NCI-H2196 treated with DMSO at 0.1 percent for 48 hours (cell line): ENCODE measurements at regions not wholly inside any gene's neighbourhood (a gene's known extent, or its start where the extent isn't known, plus 50 kb on each side); places are given as distances from the start of the nearest gene placed in this dataset.

Source experiments
- DNase-seq: peaks from one replicate; lab custom pipeline; 2025; ENCODE audit not compliant: unreplicated experiment; lab: John Stamatoyannopoulos, UW

DNA sequence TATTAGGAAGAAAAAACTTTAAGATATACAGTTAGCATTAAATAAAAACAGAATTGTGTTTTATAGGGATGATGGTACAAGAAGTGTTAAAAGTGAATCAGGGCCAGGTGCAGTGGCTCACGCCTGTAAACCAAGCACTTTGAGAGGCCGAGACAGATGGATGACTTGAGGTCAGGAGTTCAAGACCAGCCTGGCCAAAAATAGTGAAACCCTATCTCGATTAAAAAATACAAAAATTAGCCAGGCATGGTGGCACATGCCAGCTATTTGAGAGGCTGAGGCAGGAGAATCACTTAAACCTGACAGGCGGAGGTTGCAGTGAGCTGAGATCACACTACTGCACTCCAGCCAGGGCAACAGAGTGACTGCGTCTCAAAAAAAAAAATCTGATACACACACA lies 282.9 kb upstream of the ATP10B start:
- no peak for DNase-seq

DNA sequence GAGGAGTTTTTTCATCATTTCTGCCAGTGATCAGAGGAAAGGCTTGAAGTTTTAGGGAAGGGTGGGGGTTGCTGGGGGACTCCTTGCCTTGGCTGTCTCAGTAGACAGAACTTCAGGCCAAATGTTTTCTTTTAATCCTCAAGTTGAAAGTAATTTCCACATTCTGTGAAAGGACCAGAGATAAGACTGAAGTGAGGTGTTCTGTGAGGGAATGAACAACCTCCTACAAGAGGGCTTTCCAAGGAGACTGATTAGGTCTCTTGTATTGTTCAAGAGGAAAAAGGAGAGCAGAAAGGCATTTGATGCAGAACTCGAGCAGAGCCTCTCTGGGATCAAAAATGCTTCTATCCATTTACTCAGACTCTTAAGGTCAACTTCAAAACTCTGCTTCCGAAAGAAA lies 282.1 kb upstream of the ATP10B start:
- no peak for DNase-seq

DNA sequence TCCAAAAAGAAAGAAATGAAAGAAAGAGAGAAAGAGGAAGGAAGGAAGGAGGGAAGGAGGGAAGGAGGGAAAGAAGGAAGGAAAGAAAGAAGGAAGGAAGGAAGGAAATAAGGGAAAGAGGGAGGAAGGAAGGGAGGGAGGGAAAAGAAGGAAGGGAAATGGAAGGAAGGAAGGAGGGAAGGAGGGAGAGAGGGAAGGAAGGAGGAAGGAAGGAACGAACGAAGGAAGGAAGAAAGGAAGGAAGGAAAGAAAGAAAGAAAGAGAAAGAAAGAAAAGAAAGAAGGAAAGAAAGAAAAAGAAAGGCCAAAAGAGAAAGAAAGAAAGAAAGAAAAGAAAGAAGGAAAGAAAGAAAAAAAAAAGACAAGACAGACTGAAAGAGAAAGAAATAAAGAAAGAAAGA lies 263.9 kb upstream of the ATP10B start:
- no peak for DNase-seq

DNA sequence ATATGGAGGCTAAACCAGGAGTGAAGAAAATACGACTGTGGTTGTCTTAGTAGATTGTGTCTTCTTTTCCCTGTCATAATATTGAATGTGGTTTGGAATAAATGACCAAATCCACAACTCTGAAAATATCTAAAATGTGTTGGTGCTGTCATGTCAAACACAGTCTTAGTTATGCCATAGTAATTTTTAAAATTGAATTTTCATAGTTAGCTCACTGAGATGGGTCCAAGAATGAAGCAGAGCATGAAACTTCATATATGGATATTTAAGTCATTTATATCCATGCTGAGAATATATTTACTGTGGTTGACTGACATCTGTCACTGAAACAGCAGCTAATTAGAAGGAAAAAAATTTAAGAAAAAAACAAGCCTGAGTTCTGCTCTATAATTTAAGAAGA lies 260.4 kb upstream of the ATP10B start:
- no peak for DNase-seq

DNA sequence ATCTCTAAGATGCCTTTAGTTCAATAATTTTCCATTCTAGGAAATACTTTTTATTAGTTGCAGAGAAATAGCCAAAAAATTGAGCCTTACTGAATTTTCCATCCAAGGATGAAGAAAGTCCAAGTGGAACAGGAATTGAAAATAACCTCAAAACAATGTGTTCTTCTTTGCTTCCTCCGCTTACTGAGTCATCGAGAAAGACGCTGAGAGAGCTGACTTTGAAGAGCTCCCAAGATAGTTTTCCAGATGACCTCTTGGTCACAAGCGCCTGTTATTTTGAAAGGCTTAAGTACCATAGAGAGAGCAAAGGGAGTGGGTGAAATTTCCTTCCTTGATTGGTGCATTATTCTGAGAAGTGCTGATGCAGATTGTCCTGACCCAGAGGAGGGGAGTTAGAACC lies 253.5 kb upstream of the ATP10B start:
- no peak for DNase-seq

DNA sequence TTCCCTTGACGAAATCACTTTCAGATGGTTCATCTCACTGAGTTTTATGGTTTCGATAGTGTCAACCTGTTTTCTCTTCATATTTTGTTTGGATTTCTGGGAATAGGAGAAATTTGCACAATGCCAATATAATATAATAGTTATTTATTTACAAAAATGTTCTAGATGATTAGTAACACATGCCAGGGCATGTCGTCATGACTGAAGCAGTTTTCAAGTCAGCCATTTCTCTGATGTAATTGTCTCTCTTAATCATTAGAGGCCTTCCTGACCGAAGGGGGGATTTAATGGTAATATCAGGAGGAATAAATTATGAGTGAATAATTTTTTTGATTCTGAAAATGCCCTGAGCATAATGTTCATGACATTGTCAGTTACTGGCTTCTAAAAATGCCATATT lies 246.5 kb upstream of the ATP10B start:
- DNase-seq = no peak

DNA sequence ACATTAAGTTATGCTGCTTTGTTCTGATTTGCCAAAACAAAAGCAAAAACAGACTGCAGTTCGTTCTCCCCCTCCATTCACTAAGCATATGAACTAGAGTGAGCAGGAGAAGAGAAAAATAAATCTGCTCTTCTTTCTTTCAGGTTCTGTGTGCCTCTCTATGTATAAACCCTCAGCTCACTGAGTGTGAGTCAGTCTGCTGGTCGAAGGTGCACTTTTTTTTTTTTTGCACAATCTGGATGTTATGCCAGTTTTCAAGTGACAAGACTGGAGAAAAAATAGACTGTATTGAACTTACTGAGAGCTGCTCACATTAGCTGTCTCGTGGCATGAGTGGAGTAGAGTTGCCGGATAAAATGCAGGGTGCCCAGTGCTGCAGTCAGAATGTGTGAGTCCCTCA lies 244.6 kb upstream of the ATP10B start:
- DNase-seq = no peak

DNA sequence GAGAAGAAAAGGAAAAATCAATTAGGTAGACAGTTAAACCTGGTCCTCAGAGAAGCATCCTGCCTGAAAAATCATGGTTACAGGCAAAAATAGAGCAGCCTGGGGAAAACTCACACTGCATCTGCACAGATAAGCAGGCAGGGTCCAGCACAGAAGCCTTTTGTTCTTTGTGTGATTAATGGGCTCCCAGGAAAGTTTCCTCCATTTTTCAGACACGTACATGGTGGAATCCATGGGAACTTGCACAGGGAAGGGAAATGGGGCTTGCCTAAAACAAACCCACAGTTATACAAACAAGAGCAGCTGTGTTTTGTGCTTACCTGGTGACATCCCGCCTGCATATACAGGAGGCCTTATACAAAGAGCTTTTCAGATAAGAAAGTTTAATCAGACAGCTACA lies 243.9 kb upstream of the ATP10B start:
- DNase-seq = no peak

DNA sequence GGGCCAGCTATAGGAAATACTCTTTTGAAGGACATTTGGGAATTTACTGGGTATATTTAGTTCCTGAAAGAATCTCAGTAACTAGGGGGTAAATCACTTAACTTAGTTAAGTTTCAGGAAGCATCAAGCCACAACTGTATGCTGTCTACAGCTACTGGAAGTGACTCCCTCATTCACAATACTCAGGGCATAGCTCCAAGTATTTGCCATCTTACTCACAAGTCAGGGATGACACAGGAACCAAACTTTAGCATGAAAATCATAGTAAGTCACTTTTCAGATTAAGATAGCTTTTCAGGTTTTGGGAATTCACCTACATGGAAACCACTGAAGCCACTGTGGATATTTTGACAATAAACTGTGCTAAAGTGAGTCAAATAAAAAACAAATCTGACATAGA lies 242.4 kb upstream of the ATP10B start:
- no peak for DNase-seq

DNA sequence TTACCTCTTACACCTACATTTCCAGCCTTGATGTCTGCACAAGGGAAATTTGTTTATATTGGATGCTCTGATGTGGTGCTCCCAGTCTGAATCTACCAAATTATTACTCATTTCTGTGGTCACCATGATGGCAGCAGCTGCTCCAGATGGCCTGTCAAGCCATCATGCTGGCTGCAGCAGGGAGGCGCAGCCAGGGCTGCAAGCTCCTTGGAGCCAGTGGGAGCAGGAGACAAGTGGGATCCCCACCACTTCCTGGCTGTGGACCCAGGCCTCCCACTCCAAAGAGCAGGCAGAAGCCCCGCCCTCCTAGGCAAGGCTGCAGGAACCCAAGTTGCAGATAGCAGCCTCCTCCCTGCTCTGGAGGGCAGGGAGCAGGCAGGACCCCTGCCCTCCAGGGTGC lies 241.1 kb upstream of the ATP10B start:
- no peak for DNase-seq

DNA sequence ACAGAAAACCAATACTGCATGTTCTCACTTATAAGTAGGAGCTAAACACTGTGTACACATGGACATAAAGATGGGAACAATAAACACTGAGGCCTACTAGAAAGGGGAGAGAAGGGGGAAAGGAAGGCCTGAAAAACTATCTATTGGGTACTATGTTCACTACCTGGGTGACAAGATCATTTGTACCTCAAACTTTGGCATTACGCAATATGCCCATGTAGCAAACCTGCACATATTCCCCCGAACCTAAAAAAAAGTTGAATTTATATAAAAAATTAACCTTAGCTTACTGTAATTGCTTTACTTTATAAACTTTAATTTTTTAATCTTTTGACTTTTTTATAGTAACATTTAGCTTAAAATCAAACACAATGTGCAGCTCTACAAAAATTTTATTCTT lies 237.6 kb upstream of the ATP10B start:
- no peak for DNase-seq

DNA sequence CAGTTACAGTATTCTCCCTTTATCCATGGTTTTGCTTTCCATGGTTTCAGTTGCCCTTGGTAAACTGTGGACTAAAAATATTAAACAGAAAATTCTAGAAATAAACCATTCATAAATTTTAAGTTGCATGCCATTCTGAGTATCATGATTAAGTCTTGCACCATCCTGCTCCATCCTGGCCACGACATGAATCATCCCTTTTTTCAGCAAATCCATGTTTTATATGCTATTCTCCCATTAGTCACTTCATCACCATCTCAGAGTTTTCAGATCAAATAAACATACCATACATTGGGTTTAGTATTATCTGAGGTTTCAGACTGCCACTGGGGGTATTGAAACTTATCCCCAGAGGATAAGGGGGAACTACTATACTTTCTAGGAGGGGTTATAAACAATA lies 234.4 kb upstream of the ATP10B start:
- DNase-seq = no peak

DNA sequence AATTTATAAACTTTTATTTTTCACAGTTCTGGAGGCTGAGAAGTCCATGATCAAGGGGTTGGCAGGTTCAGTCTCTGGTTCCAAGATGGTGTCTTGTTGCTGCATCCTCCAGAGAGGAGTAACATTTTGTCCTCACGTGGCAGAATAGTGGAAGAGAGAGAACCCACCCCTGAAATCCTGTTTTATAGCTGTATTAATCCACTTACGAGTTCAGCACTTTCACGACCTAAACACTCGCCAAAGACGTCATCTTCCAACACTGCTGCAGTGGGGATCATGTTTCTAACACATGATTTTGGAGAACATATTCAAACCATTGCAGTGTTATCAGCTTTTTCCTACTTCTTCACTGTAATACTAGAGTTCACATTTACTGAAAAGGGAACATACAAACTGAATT lies 233.0 kb upstream of the ATP10B start:
- DNase-seq = no peak

DNA sequence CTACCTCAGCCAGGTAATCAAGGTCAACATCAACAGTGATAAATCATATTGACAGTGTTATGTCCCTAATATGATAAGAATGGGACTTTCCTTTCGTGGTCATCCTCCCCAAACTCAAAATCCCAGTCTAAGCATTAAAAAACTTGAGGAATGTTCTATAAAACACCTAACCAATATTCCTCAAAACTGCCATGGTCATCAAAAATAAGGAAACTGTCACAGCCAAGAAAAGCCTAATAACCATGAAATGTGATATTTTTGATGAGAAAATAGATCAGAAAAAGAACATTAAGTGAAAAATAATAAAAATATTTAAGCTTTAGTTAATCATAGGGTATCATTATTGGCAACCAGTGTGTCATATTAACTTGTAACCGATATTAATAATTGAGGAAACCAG lies 232.1 kb upstream of the ATP10B start:
- DNase-seq = no peak

DNA sequence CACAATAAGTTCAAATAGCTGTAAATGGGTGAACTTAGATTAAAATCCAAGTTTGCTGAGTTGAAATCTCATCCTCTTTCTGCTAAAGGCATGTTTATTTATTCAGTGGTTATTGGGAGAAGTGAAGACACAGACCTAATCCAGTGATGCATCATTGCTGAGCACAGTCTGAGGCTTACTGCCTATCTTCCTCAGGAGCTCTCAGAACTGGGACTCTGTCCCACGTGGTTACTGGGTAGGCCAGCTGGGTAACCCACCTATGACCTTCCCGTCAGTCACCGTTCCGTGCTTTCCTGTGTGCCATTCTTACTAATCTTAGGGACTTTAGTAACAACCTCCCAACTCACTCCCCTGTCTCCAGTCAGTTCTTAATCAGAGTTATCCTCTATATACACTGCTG lies 226.8 kb upstream of the ATP10B start:
- DNase-seq = no peak

DNA sequence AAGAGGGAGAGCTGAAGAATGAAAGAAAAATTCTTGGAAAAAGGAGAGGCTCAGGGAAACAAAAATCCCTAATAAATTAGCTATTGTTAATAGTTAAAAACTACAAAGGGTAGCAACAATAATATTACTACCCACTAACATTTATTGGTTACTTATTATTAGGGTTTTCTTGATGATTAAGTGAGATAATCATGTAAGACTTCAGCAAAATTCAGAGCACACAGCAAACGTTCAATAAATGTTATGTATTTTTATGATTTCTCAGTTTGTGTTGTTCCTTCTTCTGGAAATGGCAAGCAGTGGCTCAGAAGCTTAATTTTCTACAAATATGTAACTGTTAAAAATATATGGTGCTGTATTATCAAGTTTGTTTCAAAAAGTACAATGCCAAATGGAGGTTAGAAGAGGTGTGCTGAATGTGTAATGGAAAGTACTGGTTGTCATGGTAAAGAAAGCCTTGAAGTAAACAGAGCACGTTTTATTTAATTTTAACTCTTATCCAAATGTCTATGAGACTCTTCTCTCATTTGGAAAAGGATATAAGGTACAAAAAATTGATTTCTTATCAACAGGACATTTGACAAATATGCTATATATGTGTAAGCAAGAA lies 226.0 kb upstream of the ATP10B start:
- DNase-seq = no peak

DNA sequence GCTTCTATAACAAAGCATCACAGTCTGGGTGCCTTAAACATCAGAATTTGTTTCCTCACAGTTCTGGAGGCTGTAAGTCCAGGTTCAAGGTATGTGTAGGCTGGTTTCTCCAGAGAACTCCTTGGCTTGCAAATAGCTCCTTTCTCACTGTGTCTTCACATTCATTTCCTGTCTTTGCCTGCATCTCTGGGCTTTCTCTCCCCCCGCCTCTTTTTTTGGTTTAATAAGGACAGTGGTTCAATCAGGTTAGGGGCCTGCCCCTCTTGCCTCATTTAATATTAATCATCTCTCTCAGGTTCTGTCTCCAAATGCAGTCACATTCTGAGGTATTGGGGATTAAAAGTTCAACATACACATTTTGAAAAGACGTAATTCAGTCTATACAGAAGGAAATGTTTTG lies 225.5 kb upstream of the ATP10B start:
- no peak for DNase-seq

DNA sequence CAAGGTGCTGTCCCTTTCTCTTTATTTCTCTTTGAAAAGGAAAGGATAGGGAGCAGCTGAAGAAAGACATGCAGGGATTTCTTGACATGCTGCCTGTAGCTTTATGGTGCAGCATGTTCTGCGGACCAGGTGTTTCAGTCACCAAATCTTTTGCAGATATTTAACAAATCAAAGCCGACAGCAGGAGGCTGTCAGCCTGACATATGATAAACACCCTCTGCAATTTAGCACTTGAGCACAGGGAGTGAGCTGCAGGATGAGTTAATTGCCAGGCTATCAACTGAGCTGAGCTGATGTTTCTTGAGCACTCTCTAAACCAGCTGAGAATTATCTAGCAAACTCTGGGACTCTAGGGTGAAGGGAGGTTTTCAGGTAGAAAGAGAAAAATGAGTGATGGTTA lies 212.8 kb upstream of the ATP10B start:
- DNase-seq = no peak

DNA sequence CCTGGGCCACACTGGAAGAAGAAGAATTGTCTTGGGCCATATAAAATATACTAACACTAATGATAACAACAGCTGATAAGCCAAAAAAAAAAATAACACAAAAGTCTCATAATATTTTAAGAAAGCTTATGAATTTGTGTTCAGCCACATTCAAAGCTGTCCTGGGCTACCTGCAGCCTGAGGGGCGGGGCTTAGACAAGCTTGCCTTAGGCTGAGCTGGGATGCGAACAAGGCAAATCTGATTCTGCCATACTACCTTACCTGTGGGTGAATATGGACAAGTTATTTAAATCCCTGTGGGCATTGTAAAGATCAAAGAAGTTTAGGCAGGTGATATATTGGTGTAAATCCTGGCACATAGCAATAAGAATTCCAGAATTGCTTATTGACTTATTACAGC lies 212.3 kb upstream of the ATP10B start:
- no peak for DNase-seq

DNA sequence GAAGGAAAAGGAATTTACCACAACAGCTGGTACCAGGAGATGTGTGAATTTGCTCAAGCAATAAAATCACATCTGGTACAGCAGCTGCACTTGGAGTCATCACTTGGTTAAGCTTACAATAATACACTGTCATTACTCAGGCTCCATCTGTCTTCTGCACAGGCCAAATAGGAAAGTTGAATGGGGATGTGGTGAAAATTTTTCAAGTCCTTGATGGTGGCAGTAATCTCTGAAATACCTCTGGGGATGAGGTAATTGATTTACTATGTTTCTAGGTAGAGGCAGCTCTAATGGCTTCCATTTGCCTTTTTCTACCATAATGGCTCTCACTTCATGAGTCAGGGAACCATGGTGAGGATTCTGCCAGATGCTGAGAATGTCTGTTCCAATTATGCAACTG lies 206.8 kb upstream of the ATP10B start:
- DNase-seq = no peak

DNA sequence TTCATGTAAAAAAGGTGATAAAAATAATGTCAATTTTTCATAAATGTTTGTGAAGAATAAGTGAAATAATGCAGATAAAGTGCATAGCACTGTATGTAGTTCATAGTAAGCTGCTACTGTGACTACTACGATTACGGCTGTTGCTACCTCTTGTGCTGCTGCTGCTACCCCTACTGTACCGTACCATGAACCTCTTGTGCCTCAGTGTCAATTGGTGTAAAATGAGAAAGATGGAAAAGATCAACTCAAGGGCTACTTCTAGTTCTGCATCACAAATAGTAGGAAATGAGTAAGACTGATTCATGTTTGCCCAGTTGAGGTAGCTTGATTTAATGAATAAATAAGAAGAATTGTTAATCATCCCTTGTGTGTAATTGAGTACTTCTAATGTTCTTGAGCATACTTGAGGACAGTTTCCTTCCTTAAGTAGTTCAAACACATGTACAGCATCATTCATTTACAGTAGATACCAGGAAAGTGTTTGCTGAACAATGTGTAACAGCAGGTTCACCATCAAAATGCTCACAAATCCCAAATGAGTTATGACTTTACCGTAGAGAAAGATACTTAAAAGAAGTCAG lies 200.0 kb upstream of the ATP10B start:
- no peak for DNase-seq

DNA sequence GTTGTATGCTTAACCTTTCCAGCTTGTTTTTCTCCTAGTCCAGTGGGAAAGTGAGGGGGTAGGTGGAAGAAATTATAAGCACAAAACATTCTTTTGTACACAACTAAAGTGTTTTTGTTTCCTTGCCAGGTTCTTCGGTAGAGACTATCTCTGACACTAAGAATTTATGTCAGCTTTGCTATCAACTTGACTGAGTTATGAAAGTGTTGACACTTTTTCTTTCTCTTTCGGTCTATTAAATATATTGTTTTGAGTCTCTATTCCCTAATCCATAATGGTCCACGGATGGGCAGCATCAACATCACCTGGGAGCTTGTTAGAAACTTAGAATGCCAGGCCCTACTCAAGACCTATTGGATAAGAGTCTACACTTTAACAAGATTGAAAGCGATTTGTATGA lies 195.0 kb upstream of the ATP10B start:
- DNase-seq = no peak

DNA sequence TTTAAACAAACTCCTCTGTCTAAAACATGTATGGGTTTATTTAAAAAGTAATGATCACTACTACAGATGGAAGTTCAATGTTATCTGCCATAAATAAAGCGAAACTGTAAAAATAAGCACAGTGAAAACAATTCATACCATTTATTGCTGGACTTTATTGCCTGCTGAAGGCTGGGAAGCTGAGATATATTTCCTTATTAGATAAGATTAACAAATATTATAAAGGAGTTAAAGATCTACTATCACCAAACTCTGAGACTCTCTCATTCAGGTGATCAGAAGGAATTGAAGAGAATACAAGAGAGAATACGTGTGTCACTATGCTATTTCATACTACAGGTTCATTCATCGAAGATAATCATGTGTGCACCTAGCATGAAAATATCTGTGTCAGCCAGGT lies 190.9 kb upstream of the ATP10B start:
- no peak for DNase-seq

DNA sequence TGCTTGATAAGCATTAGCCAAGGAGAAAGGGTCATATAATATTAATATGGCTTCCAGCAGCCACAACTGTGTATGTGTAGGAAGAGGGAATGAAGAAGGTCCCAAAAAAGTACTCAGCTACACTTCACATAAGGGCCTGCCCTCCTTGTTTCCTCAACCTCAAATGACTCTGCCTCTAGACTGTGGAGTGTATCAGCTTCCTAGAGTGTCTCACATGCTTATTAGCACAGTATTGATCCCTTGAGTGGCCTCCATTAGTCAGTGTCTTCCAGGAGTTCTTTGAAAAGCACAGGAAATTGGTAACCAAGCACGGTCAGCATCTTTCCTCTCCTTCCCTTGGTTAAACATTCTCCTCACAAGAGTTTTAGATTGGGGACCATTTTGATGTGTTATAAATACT lies 190.4 kb upstream of the ATP10B start:
- DNase-seq = no peak
